ENCODE measurements at regions not wholly inside any gene's neighbourhood (a gene's known extent, or its start where the extent isn't known, plus 50 kb on each side); places are given as distances from the start of the nearest gene placed in this dataset.

- Histone ChIP-seq H3K9me3 (replicated peaks; ENCODE audit: low read length) (no peaks in the 10 kb centered on the region), H3K4me3 (ENCODE audit: low read length) (no peak overlapping the region)
Measured at GRCh38 chr13:106263801-106264200, 271.7 kb downstream of the EFNB2 start.

GRCh38 chr13:106262886-106263285 lies 272.6 kb downstream of the EFNB2 start:
- no peaks in the 10 kb centered on the region for H3K9me3 ChIP-seq (replicated peaks; ENCODE audit: low read length)
- no peaks in the 10 kb centered on the region for H3K36me3 ChIP-seq (ENCODE audit: insufficient read depth, low read length)
- no peaks in the 10 kb centered on the region for H3K27me3 ChIP-seq (ENCODE audit: control insufficient read depth, insufficient read depth, low read length)
- H3K4me1 ChIP-seq (ENCODE audit: control insufficient read depth, insufficient read depth, low read length) = no peaks in the 10 kb centered on the region
- H3K9ac ChIP-seq (ENCODE audit: low read depth, low read length) = no peak overlapping the region
- H3K4me2 ChIP-seq (ENCODE audit: low read length) = no peak overlapping the region
- no peak overlapping the region for H3K4me3 ChIP-seq (ENCODE audit: low read length)

More at GRCh38 chr13:106263801-106264200, 271.7 kb downstream of the EFNB2 start:
- no peaks in the 10 kb centered on the region for H3K4me1 ChIP-seq (ENCODE audit: control insufficient read depth, insufficient read depth, low read length)
- H3K9ac ChIP-seq (ENCODE audit: low read depth, low read length) = no peak overlapping the region
- no peaks in the 10 kb centered on the region for H3K36me3 ChIP-seq (ENCODE audit: insufficient read depth, low read length)
- H3K4me2 ChIP-seq (ENCODE audit: low read length) = no peak overlapping the region
- H3K27me3 ChIP-seq (ENCODE audit: control insufficient read depth, insufficient read depth, low read length) = no peaks in the 10 kb centered on the region

DNA sequence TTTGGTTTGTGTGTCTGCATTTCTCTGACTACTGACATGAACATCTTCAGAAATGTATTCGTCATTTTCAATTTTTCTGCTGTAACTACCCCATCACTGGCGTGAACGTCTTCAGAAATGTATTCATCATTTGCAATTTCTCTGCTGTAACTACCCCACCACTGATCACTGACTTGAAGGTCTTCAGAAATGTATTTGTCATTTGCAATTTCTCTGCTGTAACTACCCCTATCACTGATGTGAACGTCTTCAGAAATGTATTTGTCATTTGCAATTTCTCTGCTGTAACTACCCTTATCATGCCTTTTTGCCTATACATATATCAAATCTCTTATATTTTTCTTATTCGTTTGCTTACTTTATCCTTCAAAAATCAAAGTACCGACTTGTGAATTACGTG lies 274.0 kb downstream of the EFNB2 start:
- Histone ChIP-seq H3K9me3 (replicated peaks; ENCODE audit: low read length) (no peaks in the 10 kb centered on the region), H3K9ac (ENCODE audit: low read depth, low read length) (no peak overlapping the region), H3K4me3 (ENCODE audit: low read length) (no peak overlapping the region), H3K4me1 (ENCODE audit: control insufficient read depth, insufficient read depth, low read length) (no peaks in the 10 kb centered on the region), H3K36me3 (ENCODE audit: insufficient read depth, low read length) (no peaks in the 10 kb centered on the region), H3K27me3 (ENCODE audit: control insufficient read depth, insufficient read depth, low read length) (no peaks in the 10 kb centered on the region), H3K4me2 (ENCODE audit: low read length) (no peak overlapping the region)

DNA sequence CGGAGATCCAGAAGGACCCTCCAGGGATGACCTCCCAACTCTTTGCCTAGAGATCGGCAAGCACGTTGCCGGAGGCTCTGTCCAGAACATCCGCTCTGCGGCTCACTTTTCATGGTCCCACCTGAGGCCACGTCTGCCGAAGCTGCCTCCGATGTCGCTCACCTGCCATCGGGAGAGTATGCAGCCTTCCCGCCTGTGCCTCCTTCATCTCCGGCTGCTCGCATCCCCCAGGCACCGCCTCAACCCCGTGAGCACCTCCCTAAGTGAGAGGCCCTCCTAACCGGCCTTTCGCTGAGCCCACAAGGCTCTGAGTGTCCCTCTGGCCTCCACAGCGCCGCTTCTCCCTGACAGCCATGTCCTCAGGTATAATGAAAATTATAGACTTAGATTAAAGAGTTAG lies 275.1 kb downstream of the EFNB2 start:
- no peak overlapping the region for H3K9ac ChIP-seq (ENCODE audit: low read depth, low read length)
- no peaks in the 10 kb centered on the region for H3K4me1 ChIP-seq (ENCODE audit: control insufficient read depth, insufficient read depth, low read length)
- no peaks in the 10 kb centered on the region for H3K9me3 ChIP-seq (replicated peaks; ENCODE audit: low read length)
- no peak overlapping the region for H3K4me2 ChIP-seq (ENCODE audit: low read length)
- H3K36me3 ChIP-seq (ENCODE audit: insufficient read depth, low read length) = no peaks in the 10 kb centered on the region
- H3K4me3 ChIP-seq (ENCODE audit: low read length) = no peak overlapping the region
- H3K27me3 ChIP-seq (ENCODE audit: control insufficient read depth, insufficient read depth, low read length) = no peaks in the 10 kb centered on the region

DNA sequence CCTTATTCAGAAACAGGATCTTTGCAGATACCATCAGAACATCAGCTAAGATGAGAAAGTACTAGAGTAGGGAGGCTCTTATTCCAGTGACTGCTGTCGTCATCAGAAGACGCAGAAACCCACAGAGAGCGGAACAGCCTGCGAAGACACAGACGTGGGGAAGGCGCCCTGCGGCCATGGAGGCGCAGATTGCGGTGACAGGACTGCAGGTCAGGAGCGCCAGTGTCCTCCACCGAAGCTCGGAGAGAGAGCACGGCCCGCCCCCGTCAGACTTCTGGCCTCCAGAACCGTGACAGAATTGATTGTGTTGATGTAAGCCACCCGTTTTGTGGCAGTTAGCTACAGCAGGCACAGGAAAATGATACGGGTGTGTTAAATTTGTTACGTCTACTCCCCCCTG lies 275.5 kb downstream of the EFNB2 start:
- H3K9ac ChIP-seq (ENCODE audit: low read depth, low read length) = no peak overlapping the region
- no peak overlapping the region for H3K4me3 ChIP-seq (ENCODE audit: low read length)
- H3K9me3 ChIP-seq (replicated peaks; ENCODE audit: low read length) = no peaks in the 10 kb centered on the region
- H3K36me3 ChIP-seq (ENCODE audit: insufficient read depth, low read length) = no peaks in the 10 kb centered on the region
- H3K27me3 ChIP-seq (ENCODE audit: control insufficient read depth, insufficient read depth, low read length) = no peaks in the 10 kb centered on the region
- no peak overlapping the region for H3K4me2 ChIP-seq (ENCODE audit: low read length)
- H3K4me1 ChIP-seq (ENCODE audit: control insufficient read depth, insufficient read depth, low read length) = no peaks in the 10 kb centered on the region

DNA sequence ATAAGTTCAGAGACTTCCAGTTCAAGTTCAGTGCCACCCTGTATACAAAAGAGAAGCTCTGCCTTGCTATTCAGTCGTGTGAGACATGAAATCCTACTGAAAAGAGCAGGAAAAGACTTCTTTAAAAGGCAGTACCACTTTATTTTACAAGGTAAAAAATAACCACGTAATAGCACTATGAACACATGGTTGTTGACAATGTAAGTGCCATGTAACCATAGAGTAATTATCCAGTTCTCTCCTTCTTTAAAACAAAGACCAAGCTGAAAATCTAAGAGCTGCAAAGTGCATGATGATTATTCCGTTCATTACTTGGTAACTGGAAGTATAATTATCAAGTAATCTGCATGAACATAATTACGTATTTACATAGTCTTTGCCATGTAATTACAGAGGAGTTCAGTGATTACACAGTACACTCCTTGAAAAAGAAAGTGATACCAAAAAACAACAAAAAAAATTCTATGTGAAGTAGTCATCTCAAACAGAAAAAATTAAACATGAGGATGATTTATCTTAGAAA lies 288.7 kb downstream of the EFNB2 start:
- Histone ChIP-seq H3K27me3 (ENCODE audit: control insufficient read depth, insufficient read depth, low read length) (no peaks in the 10 kb centered on the region), H3K9ac (ENCODE audit: low read depth, low read length) (no peak overlapping the region), H3K4me1 (ENCODE audit: control insufficient read depth, insufficient read depth, low read length) (no peaks in the 10 kb centered on the region), H3K9me3 (replicated peaks; ENCODE audit: low read length) (no peaks in the 10 kb centered on the region), H3K4me3 (ENCODE audit: low read length) (no peak overlapping the region), H3K4me2 (ENCODE audit: low read length) (peak overlapping the region; percentile 37), H3K36me3 (ENCODE audit: insufficient read depth, low read length) (no peaks in the 10 kb centered on the region)

GRCh38 chr13:106246242-106246641 lies 289.2 kb downstream of the EFNB2 start:
- Histone ChIP-seq H3K9ac (ENCODE audit: low read depth, low read length) (no peak overlapping the region), H3K9me3 (replicated peaks; ENCODE audit: low read length) (no peaks in the 10 kb centered on the region), H3K36me3 (ENCODE audit: insufficient read depth, low read length) (no peaks in the 10 kb centered on the region), H3K4me1 (ENCODE audit: control insufficient read depth, insufficient read depth, low read length) (no peaks in the 10 kb centered on the region), H3K27me3 (ENCODE audit: control insufficient read depth, insufficient read depth, low read length) (no peaks in the 10 kb centered on the region), H3K4me2 (ENCODE audit: low read length) (peak overlapping the region; percentile 37), H3K4me3 (ENCODE audit: low read length) (no peak overlapping the region)

- Histone ChIP-seq H3K36me3 (ENCODE audit: insufficient read depth, low read length) (no peaks in the 10 kb centered on the region), H3K9ac (ENCODE audit: low read depth, low read length) (no peak overlapping the region), H3K9me3 (replicated peaks; ENCODE audit: low read length) (no peaks in the 10 kb centered on the region), H3K4me1 (ENCODE audit: control insufficient read depth, insufficient read depth, low read length) (no peaks in the 10 kb centered on the region), H3K27me3 (ENCODE audit: control insufficient read depth, insufficient read depth, low read length) (no peaks in the 10 kb centered on the region), H3K4me3 (ENCODE audit: low read length) (no peak overlapping the region), H3K4me2 (ENCODE audit: low read length) (no peak overlapping the region)
Measured at GRCh38 chr13:106243011-106243565, 292.4 kb downstream of the EFNB2 start.

- Histone ChIP-seq H3K4me3 (ENCODE audit: low read length) (no peak overlapping the region), H3K4me2 (ENCODE audit: low read length) (no peak overlapping the region), H3K4me1 (ENCODE audit: control insufficient read depth, insufficient read depth, low read length) (no peaks in the 10 kb centered on the region), H3K27me3 (ENCODE audit: control insufficient read depth, insufficient read depth, low read length) (no peaks in the 10 kb centered on the region), H3K36me3 (ENCODE audit: insufficient read depth, low read length) (no peaks in the 10 kb centered on the region), H3K9ac (ENCODE audit: low read depth, low read length) (no peak overlapping the region), H3K9me3 (replicated peaks; ENCODE audit: low read length) (no peaks in the 10 kb centered on the region)
Measured at GRCh38 chr13:106241974-106242953, 293.2 kb downstream of the EFNB2 start.

DNA sequence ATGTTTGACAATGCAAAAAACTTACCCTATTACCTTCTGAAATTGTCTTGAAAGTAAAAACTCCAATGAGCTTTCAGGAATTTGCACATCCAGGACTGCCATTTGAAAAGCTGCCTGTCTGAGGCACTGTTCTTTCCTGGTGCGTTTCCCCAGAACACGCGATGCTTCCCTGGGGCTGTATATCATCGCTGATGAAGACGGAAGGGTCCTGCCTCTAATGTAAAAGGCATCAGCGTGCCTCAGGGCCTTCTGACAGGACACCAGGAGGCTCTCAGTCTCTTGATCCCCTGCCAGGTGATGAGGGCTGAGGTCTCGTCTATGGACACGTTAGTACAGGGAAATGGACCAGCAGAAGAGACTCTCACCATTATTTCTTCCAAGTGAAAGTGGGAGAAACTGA lies 296.8 kb downstream of the EFNB2 start:
- Histone ChIP-seq H3K9me3 (replicated peaks; ENCODE audit: low read length) (no peaks in the 10 kb centered on the region), H3K36me3 (ENCODE audit: insufficient read depth, low read length) (no peaks in the 10 kb centered on the region), H3K4me1 (ENCODE audit: control insufficient read depth, insufficient read depth, low read length) (no peaks in the 10 kb centered on the region), H3K4me2 (ENCODE audit: low read length) (no peak overlapping the region), H3K27me3 (ENCODE audit: control insufficient read depth, insufficient read depth, low read length) (no peaks in the 10 kb centered on the region), H3K9ac (ENCODE audit: low read depth, low read length) (no peak overlapping the region), H3K4me3 (ENCODE audit: low read length) (no peak overlapping the region)

- Histone ChIP-seq H3K9ac (ENCODE audit: low read depth, low read length) (no peak overlapping the region), H3K4me1 (ENCODE audit: control insufficient read depth, insufficient read depth, low read length) (peaks cover 5% of the 10 kb centered on the region), H3K9me3 (replicated peaks; ENCODE audit: low read length) (no peaks in the 10 kb centered on the region), H3K27me3 (ENCODE audit: control insufficient read depth, insufficient read depth, low read length) (no peaks in the 10 kb centered on the region), H3K4me2 (ENCODE audit: low read length) (no peak overlapping the region), H3K4me3 (ENCODE audit: low read length) (no peak overlapping the region), H3K36me3 (ENCODE audit: insufficient read depth, low read length) (no peaks in the 10 kb centered on the region)
Measured at GRCh38 chr13:106234636-106235035, 300.8 kb downstream of the EFNB2 start.

Measured in skeletal muscle satellite cell (primary cell).